Neural cell (in vitro differentiated cells): ENCODE measurements at regions not wholly inside any gene's neighbourhood (a gene's known extent, or its start where the extent isn't known, plus 50 kb on each side); places are given as distances from the start of the nearest gene placed in this dataset.

Experiments
- H2AFZ ChIP-seq: fragments of 200-600, 300-800 bp; sonication (generic), shearing (Covaris generic); 2 replicates; pipeline ENCODE4 v1.6.0; 2014; ENCODE audit warnings: low read depth, mild to moderate bottlenecking, antibody characterized with exemption, low read length, moderate library complexity
- H3F3A ChIP-seq: fragments of 200-600 bp; shearing (Covaris generic); 2 replicates; pipeline ENCODE4 v1.6.1; 2016; ENCODE audit warnings: mild to moderate bottlenecking, moderate library complexity, mixed read lengths, antibody characterized with exemption, low read length; ENCODE audit not compliant: insufficient read depth, poor library complexity, severe bottlenecking
- H3K27ac ChIP-seq: fragments of 200-600, 300-800 bp; sonication (generic), shearing (Covaris generic); 2 replicates; pipeline ENCODE4 v1.5.1; 2014; ENCODE audit warnings: mild to moderate bottlenecking, low read length, moderate library complexity
- H3K27me3 ChIP-seq: fragments of 300-800, 200-600 bp; sonication (generic), shearing (Covaris generic); 2 replicates; pipeline ENCODE4 v1.6.0; 2014; ENCODE audit warnings: mild to moderate bottlenecking, low read depth, low read length, moderate library complexity; ENCODE audit not compliant: insufficient read depth
- H3K36me3 ChIP-seq: fragments of 300-800, 200-600 bp; sonication (generic), shearing (Covaris generic); 2 replicates; pipeline ENCODE4 v1.5.1; 2014; ENCODE audit warnings: mild to moderate bottlenecking, antibody characterized with exemption, low read length, moderate library complexity; ENCODE audit not compliant: insufficient read depth
- H3K4me2 ChIP-seq: fragments of 300-800, 200-600 bp; sonication (generic), shearing (Covaris generic); 2 replicates; pipeline ENCODE4 v1.6.0; 2014; ENCODE audit warnings: mild to moderate bottlenecking, low read length
- H3K4me3 ChIP-seq: fragments of 300-800, 200-600 bp; sonication (generic), shearing (Covaris generic); 2 replicates; pipeline ENCODE4 v1.5.1; 2014; ENCODE audit warnings: mild to moderate bottlenecking, low read length, moderate library complexity
- H3K79me2 ChIP-seq: fragments of 200-600 bp; shearing (Covaris generic); replicated peaks from 2 replicates; pipeline ENCODE4 v1.6.0; 2014; ENCODE audit warnings: mild to moderate bottlenecking, low read length, moderate library complexity; ENCODE audit not compliant: insufficient read depth
- H3K9ac ChIP-seq: fragments of 300-800, 200-600 bp; sonication (generic), shearing (Covaris generic); 2 replicates; pipeline ENCODE4 v1.6.1; 2016; ENCODE audit warnings: mild to moderate bottlenecking, low read length, mixed read lengths
- H3K9me2 ChIP-seq: fragments of 200-600 bp; shearing (Covaris generic); 2 replicates; pipeline ENCODE4 v1.6.1; 2016; ENCODE audit warnings: mild to moderate bottlenecking, low read length, mixed read lengths; ENCODE audit not compliant: insufficient read depth
- H3K9me3 ChIP-seq: fragments of 200-600, 300-800 bp; sonication (generic), shearing (Covaris generic); 2 replicates; pipeline ENCODE4 v1.6.1; 2016; ENCODE audit warnings: mild to moderate bottlenecking, mixed run types, low read length, moderate library complexity, mixed read lengths
- H4K20me1 ChIP-seq: fragments of 200-600 bp; shearing (Covaris generic); 2 replicates; pipeline ENCODE4 v1.6.1; 2016; ENCODE audit warnings: mild to moderate bottlenecking, mixed run types; ENCODE audit not compliant: insufficient read depth
- CTCF ChIP-seq: fragments of 450-650 bp; IDR thresholded peaks from 2 replicates; pipeline ENCODE4 v1.5.1; 2014; ENCODE audit warnings: antibody characterized with exemption, mild to moderate bottlenecking, moderate library complexity; ENCODE audit not compliant: poor library complexity, severe bottlenecking
- EP300 ChIP-seq: fragments of 450-650 bp; conservative IDR thresholded peaks from 2 replicates; pipeline ENCODE4 v1.6.1; 2014; ENCODE audit warnings: antibody characterized with exemption, mild to moderate bottlenecking, moderate library complexity; ENCODE audit not compliant: poor library complexity, severe bottlenecking
- EZH2 ChIP-seq: fragments of 200-600, 300-800 bp; shearing (Covaris generic), sonication (generic); IDR thresholded peaks from 2 replicates; pipeline ENCODE4 v1.6.1; 2014; ENCODE audit warnings: antibody characterized with exemption, low read length, borderline replicate concordance, mild to moderate bottlenecking; ENCODE audit not compliant: insufficient read depth, poor library complexity, severe bottlenecking
- MXI1 ChIP-seq: fragments of 450-650 bp; conservative IDR thresholded peaks from 2 replicates; pipeline ENCODE4 v1.6.1; 2014; ENCODE audit warnings: antibody characterized with exemption, mild to moderate bottlenecking; ENCODE audit not compliant: poor library complexity, severe bottlenecking
- POLR2AphosphoS5 ChIP-seq: IDR thresholded peaks from 2 replicates; pipeline ENCODE4 v1.6.1; 2012
- RAD21 ChIP-seq: fragments of 450-650 bp; conservative IDR thresholded peaks from 2 replicates; pipeline ENCODE4 v1.6.1; 2014; ENCODE audit warnings: antibody characterized with exemption, mild to moderate bottlenecking, moderate library complexity
- REST ChIP-seq: IDR thresholded peaks from 2 replicates; pipeline ENCODE4 v1.6.1; 2012; ENCODE audit warnings: borderline replicate concordance
- SMC3 ChIP-seq: fragments of 450-650 bp; conservative IDR thresholded peaks from 2 replicates; pipeline ENCODE4 v1.6.1; 2014; ENCODE audit warnings: antibody characterized with exemption, mild to moderate bottlenecking, moderate library complexity; ENCODE audit not compliant: poor library complexity
- TAF1 ChIP-seq: IDR thresholded peaks from 2 replicates; pipeline ENCODE4 v1.6.1; 2012; ENCODE audit warnings: low read depth

GRCh38 chr4:138866314-138866713, 149.3 kb upstream of the NOCT start:
- Histone ChIP-seq H3K4me3 (no peak overlapping the region), H3K79me2 (no peaks in the 10 kb centered on the region), H4K20me1 (no peaks in the 10 kb centered on the region), H3K9ac (no peak overlapping the region), H3K9me2 (no peaks in the 10 kb centered on the region), H3K27me3 (no peaks in the 10 kb centered on the region), H3F3A (no peaks in the 10 kb centered on the region), H2AFZ (no peak overlapping the region), H3K4me2 (no peak overlapping the region), H3K27ac (no peak overlapping the region), H3K36me3 (no peaks in the 10 kb centered on the region), H3K9me3 (no peaks in the 10 kb centered on the region)
- no peak for TF ChIP-seq CTCF
- no peak for TF ChIP-seq TAF1
- TF ChIP-seq SMC3: no peak
- no peak for TF ChIP-seq REST
- no peak for TF ChIP-seq RAD21
- TF ChIP-seq EZH2: no peak
- TF ChIP-seq MXI1: no peak
- TF ChIP-seq EP300: no peak
- TF ChIP-seq POLR2AphosphoS5: no peak

GRCh38 chr4:138865765-138866164, 149.8 kb upstream of the NOCT start:
- no peak overlapping the region for H2AFZ ChIP-seq
- no peaks in the 10 kb centered on the region for H4K20me1 ChIP-seq
- TF ChIP-seq EZH2 (no peak), REST (no peak), EP300 (no peak), SMC3 (no peak), CTCF (no peak), MXI1 (no peak), RAD21 (no peak), TAF1 (no peak), POLR2AphosphoS5 (no peak)
- H3K9ac ChIP-seq: no peak overlapping the region
- H3K4me3 ChIP-seq: no peak overlapping the region
- H3K36me3 ChIP-seq: no peaks in the 10 kb centered on the region
- H3K4me2 ChIP-seq: no peak overlapping the region
- no peaks in the 10 kb centered on the region for H3F3A ChIP-seq
- no peaks in the 10 kb centered on the region for H3K9me2 ChIP-seq
- H3K27me3 ChIP-seq: no peaks in the 10 kb centered on the region
- H3K9me3 ChIP-seq: no peaks in the 10 kb centered on the region
- no peak overlapping the region for H3K27ac ChIP-seq
- no peaks in the 10 kb centered on the region for H3K79me2 ChIP-seq
